Esophagus muscularis mucosa (tissue), 3 donors: ENCODE measurements at regions not wholly inside any gene's neighbourhood (a gene's known extent, or its start where the extent isn't known, plus 50 kb on each side); places are given as distances from the start of the nearest gene placed in this dataset.

ENCODE experiments used
- CTCF ChIP-seq, 3 experiments: fragments of 200-600 bp in 2 of 3; fragments of 450-650 bp in 1 of 3; sonication (generic) in 2 of 3; IDR thresholded peaks; one replicate each; pipeline ENCODE4 v1.5.1; 2017 to 2019; ENCODE audit warnings: antibody characterized with exemption in 3 of 3, mild to moderate bottlenecking in 2 of 3, moderate library complexity in 1 of 3
- EP300 ChIP-seq: sonication (generic); formaldehyde crosslinking; IDR thresholded peaks from one replicate; pipeline ENCODE4 v1.6.1; 2017; ENCODE audit warnings: antibody characterized with exemption

- TF ChIP-seq EP300 (no peak), CTCF (IDR thresholded peaks at IDR 0.05) (no peak)
Measured at GRCh38 chr15:31975830-31976229, 54.5 kb upstream of the CHRNA7 start.
